ENCODE measurements at regions not wholly inside any gene's neighbourhood (a gene's known extent, or its start where the extent isn't known, plus 50 kb on each side); places are given as distances from the start of the nearest gene placed in this dataset.

- no peak for TF ChIP-seq CTCF (IDR thresholded peaks at IDR 0.05; ENCODE audit: low read depth, low read length, missing input control)
- TF ChIP-seq FOXA2 (IDR thresholded peaks at IDR 0.05), result no peak
- no peak for TF ChIP-seq MAX (IDR thresholded peaks at IDR 0.05)
- no peak for TF ChIP-seq TAF1 (conservative IDR thresholded peaks at IDR 0.05)
- no peak for TF ChIP-seq JUND (IDR thresholded peaks at IDR 0.05)
- no peak for TF ChIP-seq FOXA1 (IDR thresholded peaks at IDR 0.05)
- no peak for TF ChIP-seq REST (IDR thresholded peaks at IDR 0.05)
- TF ChIP-seq RAD21 (IDR thresholded peaks at IDR 0.05), result no peak
- no peak for TF ChIP-seq NR2F2 (IDR thresholded peaks at IDR 0.05)
- TF ChIP-seq ATF3 (IDR thresholded peaks at IDR 0.05), result no peak
- no peak for TF ChIP-seq YY1 (IDR thresholded peaks at IDR 0.05)
- TF ChIP-seq SP1 (IDR thresholded peaks at IDR 0.05), result no peak
- no peak for TF ChIP-seq ZBTB33 (IDR thresholded peaks at IDR 0.05)
Observed at GRCh38 chr2:40740419-40740818, 288.5 kb upstream of the SLC8A1 start.
